Fibroblast of skin of right quadriceps (primary cell): ENCODE measurements at regions not wholly inside any gene's neighbourhood (a gene's known extent, or its start where the extent isn't known, plus 50 kb on each side); places are given as distances from the start of the nearest gene placed in this dataset.

Experiments used
- DNase-seq: peaks from one replicate; pipeline ENCODE4 v3.0.0-alpha.2; 2013

- DNase-seq = no peak
Observed at GRCh38 chr4:123545667-123546572, 149.3 kb downstream of the SPRY1 start.

GRCh38 chr4:123546573-123547060 is 150.0 kb downstream of the SPRY1 start:
- no peak for DNase-seq

- DNase-seq = no peak
Observed at GRCh38 chr4:123547216-123548165, 150.9 kb downstream of the SPRY1 start.

- no peak for DNase-seq
Observed at GRCh38 chr4:123553279-123553678, 156.7 kb downstream of the SPRY1 start.

- DNase-seq = no peak
Observed at GRCh38 chr4:123553733-123554637, 157.4 kb downstream of the SPRY1 start.

GRCh38 chr4:123554801-123555232 is 158.2 kb downstream of the SPRY1 start:
- DNase-seq = no peak

- peak; percentile 96 for DNase-seq
Observed at GRCh38 chr4:123555233-123555806, 158.7 kb downstream of the SPRY1 start.

- DNase-seq = peak; percentile 93
Observed at GRCh38 chr4:123555807-123556273, 159.2 kb downstream of the SPRY1 start.

- DNase-seq = no peak
Observed at GRCh38 chr4:123556526-123556925, 159.9 kb downstream of the SPRY1 start.

GRCh38 chr4:123557857-123558536 is 161.4 kb downstream of the SPRY1 start:
- no peak for DNase-seq

- no peak for DNase-seq
Observed at GRCh38 chr4:123558865-123559264, 162.3 kb downstream of the SPRY1 start.

- peak; percentile 75 for DNase-seq
Observed at GRCh38 chr4:123559955-123560871, 163.6 kb downstream of the SPRY1 start.

- no peak for DNase-seq
Observed at GRCh38 chr4:123561525-123561924, 164.9 kb downstream of the SPRY1 start.

- DNase-seq = peak; percentile 50
Observed at GRCh38 chr4:123562994-123563750, 166.6 kb downstream of the SPRY1 start.

GRCh38 chr4:123564758-123565346 is 168.3 kb downstream of the SPRY1 start:
- peak; percentile 64 for DNase-seq

- DNase-seq = no peak
Observed at GRCh38 chr4:123568936-123569335, 172.3 kb downstream of the SPRY1 start.

GRCh38 chr4:123569541-123569940 is 172.9 kb downstream of the SPRY1 start:
- DNase-seq = no peak

GRCh38 chr4:123573866-123574508 is 177.4 kb downstream of the SPRY1 start:
- no peak for DNase-seq
